ENCODE measurements at regions not wholly inside any gene's neighbourhood (a gene's known extent, or its start where the extent isn't known, plus 50 kb on each side); places are given as distances from the start of the nearest gene placed in this dataset.

DNA sequence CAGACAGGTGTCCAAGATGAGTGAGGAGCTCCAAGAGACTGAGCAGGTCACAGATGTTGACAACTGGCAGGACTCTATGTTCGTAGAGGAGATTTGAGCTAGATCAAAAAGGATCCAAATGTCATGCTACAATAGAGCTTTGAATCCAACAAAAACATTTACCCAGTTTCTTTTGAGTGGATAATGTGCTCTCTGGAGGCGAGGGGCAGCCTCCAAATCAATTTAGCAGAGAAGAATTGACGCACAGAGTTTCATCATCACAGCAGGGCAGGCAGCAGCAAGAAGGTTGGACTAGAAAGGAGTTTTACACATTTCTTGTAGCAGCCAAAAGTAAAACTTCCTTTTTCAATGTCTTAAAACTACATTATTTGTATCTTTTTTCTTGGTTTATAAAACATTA, 653.0 kb downstream of the RNF144A start:
- TF ChIP-seq, protein P1, sequence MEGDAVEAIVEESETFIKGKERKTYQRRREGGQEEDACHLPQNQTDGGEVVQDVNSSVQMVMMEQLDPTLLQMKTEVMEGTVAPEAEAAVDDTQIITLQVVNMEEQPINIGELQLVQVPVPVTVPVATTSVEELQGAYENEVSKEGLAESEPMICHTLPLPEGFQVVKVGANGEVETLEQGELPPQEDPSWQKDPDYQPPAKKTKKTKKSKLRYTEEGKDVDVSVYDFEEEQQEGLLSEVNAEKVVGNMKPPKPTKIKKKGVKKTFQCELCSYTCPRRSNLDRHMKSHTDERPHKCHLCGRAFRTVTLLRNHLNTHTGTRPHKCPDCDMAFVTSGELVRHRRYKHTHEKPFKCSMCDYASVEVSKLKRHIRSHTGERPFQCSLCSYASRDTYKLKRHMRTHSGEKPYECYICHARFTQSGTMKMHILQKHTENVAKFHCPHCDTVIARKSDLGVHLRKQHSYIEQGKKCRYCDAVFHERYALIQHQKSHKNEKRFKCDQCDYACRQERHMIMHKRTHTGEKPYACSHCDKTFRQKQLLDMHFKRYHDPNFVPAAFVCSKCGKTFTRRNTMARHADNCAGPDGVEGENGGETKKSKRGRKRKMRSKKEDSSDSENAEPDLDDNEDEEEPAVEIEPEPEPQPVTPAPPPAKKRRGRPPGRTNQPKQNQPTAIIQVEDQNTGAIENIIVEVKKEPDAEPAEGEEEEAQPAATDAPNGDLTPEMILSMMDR (IDR thresholded peaks at IDR 0.05), result no peak
- Histone ChIP-seq H3K36me3 (ENCODE audit: control insufficient read depth, insufficient read depth, low read length) (no peaks in the 10 kb centered on the region), H3K27ac (no peak overlapping the region), H3K9ac (no peak overlapping the region), H2AFZ (no peak overlapping the region), H3K9me3 (ENCODE audit: control insufficient read depth, low read length) (no peaks in the 10 kb centered on the region), H3K27me3 (ENCODE audit: control insufficient read depth, insufficient read depth, low read length) (no peaks in the 10 kb centered on the region), H3K79me2 (no peaks in the 10 kb centered on the region), H3K4me2 (ENCODE audit: low read length) (no peak overlapping the region), H3K4me3 (ENCODE audit: low read depth, low read length) (no peak overlapping the region), H3K4me1 (no peaks in the 10 kb centered on the region)

DNA sequence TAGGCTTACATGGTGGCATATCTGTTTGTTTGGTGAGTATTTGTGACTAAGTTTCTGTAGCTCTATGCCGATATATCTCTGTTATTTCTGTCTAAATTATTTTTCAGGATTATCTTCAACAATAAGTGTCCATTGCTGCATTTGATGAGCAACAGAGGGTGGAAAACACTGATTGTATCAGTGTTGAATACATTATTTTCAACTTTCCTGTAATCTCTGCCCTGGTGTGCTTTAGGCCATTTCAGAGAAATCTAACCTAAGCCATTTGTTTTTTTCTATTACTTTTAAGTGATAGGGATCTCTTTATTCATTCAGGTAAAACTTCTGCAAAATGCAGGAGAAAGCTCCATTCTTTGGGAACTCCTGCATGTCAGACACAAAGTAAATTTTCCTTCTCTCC, 654.5 kb downstream of the RNF144A start:
- TF ChIP-seq, protein P1 (IDR thresholded peaks at IDR 0.05), result no peak
- Histone ChIP-seq H3K9ac (no peak overlapping the region), H3K4me3 (ENCODE audit: low read depth, low read length) (no peak overlapping the region), H2AFZ (no peak overlapping the region), H3K4me2 (ENCODE audit: low read length) (no peak overlapping the region), H3K79me2 (no peaks in the 10 kb centered on the region), H3K4me1 (no peaks in the 10 kb centered on the region), H3K36me3 (ENCODE audit: control insufficient read depth, insufficient read depth, low read length) (no peaks in the 10 kb centered on the region), H3K27me3 (ENCODE audit: control insufficient read depth, insufficient read depth, low read length) (no peaks in the 10 kb centered on the region), H3K27ac (no peak overlapping the region), H3K9me3 (ENCODE audit: control insufficient read depth, low read length) (no peaks in the 10 kb centered on the region)

DNA sequence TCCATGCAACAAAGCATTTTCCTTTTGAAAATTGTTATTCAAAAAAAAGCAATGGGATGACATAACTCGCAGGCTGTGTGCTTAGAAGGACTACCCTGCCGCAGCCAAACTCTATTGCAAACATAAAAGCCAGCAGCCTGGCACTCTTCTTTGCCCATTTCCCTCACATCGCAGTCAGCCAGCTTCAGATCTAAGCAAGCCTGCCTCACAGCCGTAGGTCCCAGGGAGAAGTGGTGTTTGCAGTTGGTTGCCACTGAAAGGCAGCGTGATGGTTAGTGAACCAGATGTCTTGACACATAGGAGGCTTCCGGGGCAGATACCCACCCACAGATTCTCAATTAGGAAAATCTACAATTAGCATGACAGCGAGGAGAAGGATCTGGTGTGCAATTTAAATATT, 655.2 kb downstream of the RNF144A start:
- Histone ChIP-seq H3K4me3 (ENCODE audit: low read depth, low read length) (no peak overlapping the region), H3K9ac (no peak overlapping the region), H3K4me2 (ENCODE audit: low read length) (no peak overlapping the region), H3K27ac (no peak overlapping the region), H3K4me1 (no peaks in the 10 kb centered on the region), H3K27me3 (ENCODE audit: control insufficient read depth, insufficient read depth, low read length) (no peaks in the 10 kb centered on the region), H3K79me2 (no peaks in the 10 kb centered on the region), H3K36me3 (ENCODE audit: control insufficient read depth, insufficient read depth, low read length) (no peaks in the 10 kb centered on the region), H3K9me3 (ENCODE audit: control insufficient read depth, low read length) (no peaks in the 10 kb centered on the region), H2AFZ (no peak overlapping the region)
- TF ChIP-seq, protein P1 (IDR thresholded peaks at IDR 0.05), result no peak

DNA sequence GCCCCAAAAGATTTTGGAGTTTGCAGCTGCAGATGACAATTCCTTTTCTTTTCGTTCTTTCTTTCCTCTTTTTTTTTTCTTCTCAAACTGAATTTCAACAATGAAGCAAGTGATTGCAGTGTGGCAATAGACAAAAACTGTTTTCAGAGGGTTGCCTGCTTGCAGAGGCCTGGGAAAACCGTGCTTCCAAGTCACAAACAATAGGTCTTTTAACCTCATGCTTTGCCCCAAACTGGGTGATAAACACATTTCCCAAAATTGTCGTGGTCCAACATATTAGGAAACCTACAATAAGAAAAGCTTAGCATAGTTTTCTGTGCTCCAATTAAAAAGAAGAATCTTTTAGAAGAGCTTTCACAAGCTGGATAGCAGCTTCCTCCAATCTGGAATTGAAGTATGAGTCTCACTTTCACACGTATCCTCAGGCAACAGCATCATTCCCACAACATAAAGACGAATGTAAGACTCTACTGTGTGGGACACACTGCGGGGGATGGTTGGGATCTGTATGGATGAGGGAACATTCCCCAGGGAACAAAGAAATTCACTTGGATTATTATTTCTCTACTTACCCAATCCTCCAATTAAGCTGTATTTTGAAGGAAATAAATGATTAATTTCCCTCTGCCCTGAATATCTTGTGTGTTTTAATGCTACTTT, 656.1 kb downstream of the RNF144A start:
- Histone ChIP-seq H2AFZ (no peak overlapping the region), H3K27ac (no peak overlapping the region), H3K4me1 (no peaks in the 10 kb centered on the region), H3K9me3 (ENCODE audit: control insufficient read depth, low read length) (no peaks in the 10 kb centered on the region), H3K79me2 (no peaks in the 10 kb centered on the region), H3K4me2 (ENCODE audit: low read length) (no peak overlapping the region), H3K36me3 (ENCODE audit: control insufficient read depth, insufficient read depth, low read length) (no peaks in the 10 kb centered on the region), H3K9ac (no peak overlapping the region), H3K27me3 (ENCODE audit: control insufficient read depth, insufficient read depth, low read length) (no peaks in the 10 kb centered on the region), H3K4me3 (ENCODE audit: low read depth, low read length) (no peak overlapping the region)
- TF ChIP-seq, protein P1 (IDR thresholded peaks at IDR 0.05), result no peak

DNA sequence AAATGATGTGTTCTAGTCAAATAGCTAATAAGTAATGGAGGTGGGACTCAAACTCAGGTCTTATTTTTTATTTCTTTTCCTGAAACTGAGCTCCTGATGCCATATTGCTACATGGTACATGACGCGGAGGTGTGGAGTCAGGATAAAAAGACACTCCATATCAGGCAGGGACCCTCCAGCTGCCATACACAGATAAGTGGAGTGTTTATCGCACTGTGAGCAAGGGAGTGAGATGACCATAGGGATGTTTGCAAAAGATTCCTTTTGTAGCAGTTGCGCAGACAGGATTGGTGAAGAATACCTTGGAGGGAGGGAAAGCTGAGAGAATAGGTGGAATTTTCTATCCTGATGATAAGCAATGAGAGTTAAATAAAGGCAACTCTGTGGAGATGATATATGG, 657.2 kb downstream of the RNF144A start:
- Histone ChIP-seq H3K36me3 (ENCODE audit: control insufficient read depth, insufficient read depth, low read length) (no peaks in the 10 kb centered on the region), H3K4me3 (ENCODE audit: low read depth, low read length) (no peak overlapping the region), H3K9me3 (ENCODE audit: control insufficient read depth, low read length) (no peaks in the 10 kb centered on the region), H2AFZ (no peak overlapping the region), H3K79me2 (no peaks in the 10 kb centered on the region), H3K27me3 (ENCODE audit: control insufficient read depth, insufficient read depth, low read length) (no peaks in the 10 kb centered on the region), H3K4me2 (ENCODE audit: low read length) (no peak overlapping the region), H3K9ac (no peak overlapping the region), H3K4me1 (no peaks in the 10 kb centered on the region), H3K27ac (no peak overlapping the region)
- TF ChIP-seq, protein P1 (IDR thresholded peaks at IDR 0.05), result no peak

All from parathyroid adenoma (tissue), 2 donors.